ENCODE measurements at regions not wholly inside any gene's neighbourhood (a gene's known extent, or its start where the extent isn't known, plus 50 kb on each side); places are given as distances from the start of the nearest gene placed in this dataset.

DNA sequence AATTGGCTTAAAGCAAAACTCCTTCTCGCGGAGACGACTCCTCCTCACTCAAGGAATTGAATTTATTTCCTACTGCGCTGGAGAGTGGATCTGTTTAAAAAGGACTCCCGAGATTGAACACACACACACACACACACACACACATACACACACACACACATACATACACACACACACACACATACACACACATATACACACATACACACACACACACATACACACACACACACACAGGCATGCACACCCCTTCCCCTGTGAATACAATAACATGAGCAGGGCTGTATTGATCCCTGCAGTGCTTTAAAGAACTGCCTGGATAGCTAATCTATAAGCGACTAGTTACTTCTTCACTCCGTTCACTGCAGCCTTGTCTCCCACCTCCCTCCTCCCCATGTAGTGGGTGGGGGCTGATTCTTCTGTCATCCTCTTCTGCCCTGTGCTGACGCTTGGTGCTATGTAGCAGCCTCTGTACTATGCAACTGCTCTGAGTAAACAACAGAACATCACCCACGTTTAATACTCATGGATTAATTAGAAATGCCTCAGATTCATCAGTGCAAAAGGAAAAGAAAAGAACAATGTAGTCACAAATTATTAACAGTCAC, 549.0 kb downstream of the CDH26 start:
- DNase-seq (ENCODE audit: low read depth in 2 of 2): no peak

GRCh38 chr20:60509407-60509806, 551.2 kb downstream of the CDH26 start:
- DNase-seq (ENCODE audit: low read depth in 2 of 2): no peak

- DNase-seq (ENCODE audit: low read depth in 2 of 2): no peak
Measured at GRCh38 chr20:60510356-60510755, 552.1 kb downstream of the CDH26 start.

- no peak for DNase-seq (ENCODE audit: low read depth in 2 of 2)
Measured at GRCh38 chr20:60512443-60512842, 554.2 kb downstream of the CDH26 start.

DNA sequence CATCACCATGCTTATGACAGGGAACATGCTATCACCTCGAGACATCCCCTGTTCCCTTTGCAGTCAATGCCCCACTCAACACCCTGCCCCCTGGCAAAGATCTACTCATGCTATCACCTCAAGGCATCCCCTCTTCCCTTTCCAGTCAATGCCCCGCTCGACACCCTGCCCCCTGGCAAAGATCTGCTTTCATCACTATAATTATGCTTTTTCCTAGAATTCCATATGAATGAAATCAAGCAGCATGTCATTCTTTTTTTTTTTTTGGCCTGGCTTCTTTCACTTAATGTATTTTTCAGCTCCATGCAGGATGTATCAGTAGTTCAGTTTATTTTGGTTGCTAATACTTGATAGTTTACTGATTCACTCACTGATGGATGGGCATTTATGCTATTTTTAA, 554.9 kb downstream of the CDH26 start:
- DNase-seq (ENCODE audit: low read depth in 2 of 2): no peak

- no peak for DNase-seq (ENCODE audit: low read depth in 2 of 2)
Measured at GRCh38 chr20:60516442-60516841, 558.2 kb downstream of the CDH26 start.

GRCh38 chr20:60518022-60518421, 559.8 kb downstream of the CDH26 start:
- no peak for DNase-seq (ENCODE audit: low read depth in 2 of 2)

- no peak for DNase-seq (ENCODE audit: low read depth in 2 of 2)
Measured at GRCh38 chr20:60525397-60525796, 567.2 kb downstream of the CDH26 start.

GRCh38 chr20:60527656-60528055, 569.4 kb downstream of the CDH26 start:
- DNase-seq (ENCODE audit: low read depth in 2 of 2): no peak

DNA sequence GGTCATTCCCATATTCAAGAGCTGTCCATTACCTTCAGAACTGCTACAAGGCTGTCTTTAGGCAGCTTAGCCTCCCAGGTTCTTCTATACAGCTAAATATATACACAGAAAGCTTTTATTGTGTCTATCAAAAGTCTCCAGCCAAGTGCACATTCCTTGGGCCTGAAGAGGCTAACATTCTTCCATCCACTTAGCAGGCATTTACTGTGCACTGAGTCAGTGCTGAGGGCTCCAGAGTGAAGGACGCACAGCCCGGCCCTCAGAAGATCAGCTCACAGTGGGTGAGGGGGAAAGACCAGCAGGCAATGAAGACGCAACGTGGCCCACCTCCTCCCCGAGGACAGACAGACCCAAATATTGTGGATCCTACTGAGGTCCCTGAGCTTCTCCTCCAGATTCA, 569.9 kb downstream of the CDH26 start:
- no peak for DNase-seq (ENCODE audit: low read depth in 2 of 2)

DNA sequence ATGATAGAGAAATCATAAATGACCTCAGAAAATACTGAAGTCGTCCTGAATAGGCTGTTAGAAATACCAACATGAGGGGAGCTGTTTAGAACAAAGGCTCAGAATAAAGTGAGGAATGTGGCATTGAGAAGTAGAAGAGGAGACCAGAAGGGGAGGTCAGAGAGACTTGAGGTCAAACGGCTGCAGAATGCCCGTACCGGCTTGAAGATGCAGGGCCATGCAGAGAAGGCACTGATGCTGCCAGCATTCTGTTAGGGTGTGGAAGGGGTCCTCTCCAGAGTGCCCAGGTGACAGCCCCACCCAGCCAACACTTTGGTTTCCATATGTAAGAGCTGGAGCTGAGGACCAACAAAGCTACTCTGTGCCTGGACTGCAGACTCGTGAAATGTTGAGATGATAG, 570.9 kb downstream of the CDH26 start:
- DNase-seq (ENCODE audit: low read depth in 2 of 2): no peak

- no peak for DNase-seq (ENCODE audit: low read depth in 2 of 2)
Measured at GRCh38 chr20:60535211-60535610, 577.0 kb downstream of the CDH26 start.

DNA sequence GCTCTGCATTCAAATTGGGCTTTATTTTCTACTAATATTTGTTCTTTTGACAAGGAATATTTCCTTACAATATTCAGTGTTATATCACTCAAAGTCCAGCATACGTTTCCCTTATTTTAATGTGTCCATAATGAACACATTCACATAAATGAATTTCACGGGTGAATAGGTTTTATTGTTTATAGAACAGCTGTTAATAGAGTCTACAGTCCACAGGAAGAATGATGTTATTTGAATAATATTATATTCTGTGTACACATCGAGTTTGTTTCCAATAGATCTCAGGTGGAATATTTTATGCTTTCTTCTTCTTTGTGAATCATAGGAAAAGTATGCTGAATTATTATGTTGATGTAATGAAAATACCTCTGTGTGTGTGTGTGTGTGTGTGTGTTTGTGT, 582.4 kb downstream of the CDH26 start:
- DNase-seq (ENCODE audit: low read depth in 2 of 2): no peak

DNA sequence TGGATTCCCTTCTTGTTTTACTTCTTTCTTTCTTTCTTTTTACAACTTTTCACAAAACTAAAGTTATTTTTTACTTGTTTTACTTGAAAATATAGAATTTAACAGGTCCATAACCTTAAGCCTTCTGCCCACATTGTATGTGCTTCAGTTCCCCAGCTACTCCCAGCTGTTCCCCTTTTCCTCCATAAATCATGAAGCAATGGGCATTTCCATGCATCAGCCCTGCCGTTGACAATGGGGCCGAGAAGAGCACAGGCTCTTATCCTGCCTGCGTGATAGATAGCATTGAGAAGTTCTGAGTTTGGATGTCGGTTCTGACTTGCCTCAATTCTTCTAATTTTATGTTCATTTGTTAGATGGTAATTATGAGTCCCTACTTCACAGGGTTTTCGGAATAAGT, 583.8 kb downstream of the CDH26 start:
- no peak for DNase-seq (ENCODE audit: low read depth in 2 of 2)

- no peak for DNase-seq (ENCODE audit: low read depth in 2 of 2)
Measured at GRCh38 chr20:60543598-60543997, 585.4 kb downstream of the CDH26 start.

GRCh38 chr20:60553095-60553494, 594.9 kb downstream of the CDH26 start:
- no peak for DNase-seq (ENCODE audit: low read depth in 2 of 2)

DNA sequence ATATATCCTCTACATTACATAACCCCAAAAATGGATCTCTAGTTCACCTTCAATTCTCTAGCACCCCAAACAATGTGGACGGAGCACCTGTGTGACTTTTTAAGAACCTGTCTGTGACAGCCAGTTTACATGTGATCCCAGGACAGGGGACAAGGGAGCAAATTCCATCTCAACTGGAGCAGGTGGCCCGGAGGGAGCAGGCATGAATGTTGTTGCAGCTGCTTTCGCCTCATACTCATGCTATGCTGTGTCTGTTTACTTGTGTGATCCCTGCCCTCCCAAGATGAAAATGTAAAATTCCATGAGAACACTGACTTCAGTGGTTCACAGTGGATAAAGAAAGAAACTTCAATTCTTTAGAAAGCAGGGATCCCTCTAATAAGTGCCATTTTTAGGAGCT, 600.3 kb downstream of the CDH26 start:
- DNase-seq (ENCODE audit: low read depth in 2 of 2): no peak

DNA sequence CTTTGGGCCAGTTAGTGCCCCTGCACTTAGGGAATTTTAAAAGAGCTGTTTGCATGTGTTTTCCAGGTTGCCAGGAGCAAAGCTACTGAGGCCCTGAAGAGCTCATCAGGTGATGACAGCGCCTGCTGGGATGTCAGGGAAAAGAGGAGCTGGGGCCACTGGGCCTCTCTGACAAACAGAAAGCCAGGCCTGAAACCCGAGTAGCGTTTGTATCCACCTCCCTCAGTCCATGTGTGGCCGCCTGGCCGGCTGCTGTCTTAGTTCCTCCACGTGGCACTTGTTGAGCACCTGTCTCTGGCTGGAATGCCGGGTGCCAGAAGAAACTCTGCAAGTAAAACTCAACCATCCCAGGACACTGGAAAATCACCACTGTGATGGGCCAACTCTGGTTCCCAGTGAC, 601.2 kb downstream of the CDH26 start:
- no peak for DNase-seq (ENCODE audit: low read depth in 2 of 2)

DNA sequence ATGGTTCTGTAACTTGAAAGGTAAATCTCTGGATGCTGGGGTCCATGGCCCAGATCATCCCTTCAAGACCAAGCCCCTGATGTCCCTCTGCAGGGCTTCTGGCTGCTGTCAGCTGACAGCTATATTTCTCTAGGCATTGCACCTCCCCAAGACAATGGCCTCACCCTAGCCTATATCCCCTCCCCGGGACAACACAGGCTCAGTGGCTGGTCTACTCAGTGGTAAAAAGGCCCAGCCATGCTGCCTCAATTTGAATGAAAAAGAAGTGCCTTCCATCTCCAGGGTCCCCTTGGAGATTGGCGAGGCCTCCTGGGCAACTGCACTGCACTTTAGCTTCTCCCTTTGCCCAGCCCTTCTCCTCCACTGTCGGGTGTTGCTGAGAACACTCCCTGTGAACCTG, 602.8 kb downstream of the CDH26 start:
- no peak for DNase-seq (ENCODE audit: low read depth in 2 of 2)

DNA sequence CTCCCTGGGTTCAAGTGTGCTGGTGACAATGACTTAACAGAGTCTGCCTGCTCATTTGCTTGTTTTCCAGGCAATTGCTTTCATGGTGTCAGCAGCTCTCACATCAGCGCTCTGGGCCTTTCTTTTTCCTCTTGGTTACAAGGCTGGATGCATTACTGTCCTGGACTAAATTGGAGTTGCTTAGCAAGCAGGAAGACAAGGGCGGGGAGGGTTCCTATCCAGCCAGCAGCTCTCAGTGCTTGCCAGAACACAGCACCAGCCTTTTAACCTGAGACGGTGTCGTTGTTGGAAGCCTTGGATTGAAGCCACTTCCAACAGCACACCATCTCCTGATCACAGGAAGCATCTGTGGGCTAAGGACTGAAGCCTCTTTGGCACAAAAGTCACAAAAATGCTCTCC, 606.9 kb downstream of the CDH26 start:
- DNase-seq (ENCODE audit: low read depth in 2 of 2): no peak

GRCh38 chr20:60565551-60565950, 607.3 kb downstream of the CDH26 start:
- DNase-seq (ENCODE audit: low read depth in 2 of 2): no peak

GRCh38 chr20:60569116-60569515, 610.9 kb downstream of the CDH26 start:
- no peak for DNase-seq (ENCODE audit: low read depth in 2 of 2)

- DNase-seq (ENCODE audit: low read depth in 2 of 2): no peak
Measured at GRCh38 chr20:60570481-60571277, 612.5 kb downstream of the CDH26 start.
